Keratinocyte (primary cell): ENCODE measurements at regions not wholly inside any gene's neighbourhood (a gene's known extent, or its start where the extent isn't known, plus 50 kb on each side); places are given as distances from the start of the nearest gene placed in this dataset.

Experiments
- DNase-seq: peaks from one replicate; pipeline ENCODE4 v3.0.0-alpha.2; 2011; ENCODE audit warnings: low read depth, missing footprints, low spot score
- FAIRE-seq: peaks from 2 replicates; lab custom pipeline; 2011; peaks lifted over from hg19 to GRCh38; lab: Jason Lieb, UNC
- H2AFZ ChIP-seq: 2 replicates; pipeline ENCODE4 v1.6.0; 2012; ENCODE audit warnings: low read length, control low read depth, inconsistent platforms; ENCODE audit not compliant: control insufficient read depth
- H3K27ac ChIP-seq: 2 replicates; pipeline ENCODE4 v1.5.1; 2011; ENCODE audit warnings: low read length; ENCODE audit not compliant: control insufficient read depth, insufficient read depth
- H3K27me3 ChIP-seq: 3 replicates; pipeline ENCODE4 v1.6.0; 2011; ENCODE audit warnings: low read length; ENCODE audit not compliant: control insufficient read depth, insufficient read depth; ENCODE audit errors: extremely low read depth
- H3K36me3 ChIP-seq, 2 experiments: 2 replicates in 1 of 2; 3 replicates in 1 of 2; pipeline ENCODE4 v1.5.1; 2011; ENCODE audit warnings: low read length in 2 of 2, mild to moderate bottlenecking in 1 of 2; ENCODE audit not compliant: control insufficient read depth in 2 of 2, insufficient read depth in 2 of 2; ENCODE audit errors: extremely low read depth in 1 of 2
- H3K4me1 ChIP-seq: 3 replicates; pipeline ENCODE4 v1.5.1; 2011; ENCODE audit warnings: low read length; ENCODE audit not compliant: control insufficient read depth, insufficient read depth; ENCODE audit errors: extremely low read depth
- H3K4me2 ChIP-seq: 3 replicates; pipeline ENCODE4 v1.6.0; 2011; ENCODE audit warnings: low read depth, low read length; ENCODE audit not compliant: control insufficient read depth, insufficient read depth; ENCODE audit errors: extremely low read depth
- H3K4me3 ChIP-seq, 3 experiments: fragments of 200-600 bp in 1 of 3; sonication (generic) in 1 of 3; 2 replicates in 2 of 3; 3 replicates in 1 of 3; pipeline ENCODE4 v1.5.1; 2011 to 2016; ENCODE audit warnings: low read length in 3 of 3, mild to moderate bottlenecking in 3 of 3, control low read depth in 2 of 3, inconsistent platforms in 1 of 3, low read depth in 1 of 3, mixed read lengths in 1 of 3, mixed run types in 1 of 3, moderate library complexity in 1 of 3; ENCODE audit not compliant: control insufficient read depth in 2 of 3, insufficient read depth in 2 of 3; ENCODE audit errors: extremely low read depth in 1 of 3
- H3K79me2 ChIP-seq: 2 replicates; pipeline ENCODE4 v1.6.0; 2012; ENCODE audit warnings: low read length; ENCODE audit not compliant: control insufficient read depth, insufficient read depth
- H3K9ac ChIP-seq: 3 replicates; pipeline ENCODE4 v1.6.0; 2011; ENCODE audit warnings: low read length; ENCODE audit not compliant: control insufficient read depth, insufficient read depth; ENCODE audit errors: extremely low read depth
- H3K9me1 ChIP-seq: 3 replicates; pipeline ENCODE4 v1.6.0; 2011; ENCODE audit warnings: low read length; ENCODE audit not compliant: control insufficient read depth, insufficient read depth; ENCODE audit errors: extremely low read depth
- H3K9me3 ChIP-seq: 2 replicates; pipeline ENCODE4 v1.5.1; 2012; ENCODE audit warnings: low read depth, low read length; ENCODE audit not compliant: control insufficient read depth
- H4K20me1 ChIP-seq: 3 replicates; pipeline ENCODE4 v1.6.0; 2011; ENCODE audit warnings: low read length; ENCODE audit not compliant: control insufficient read depth, insufficient read depth; ENCODE audit errors: extremely low read depth
- CTCF ChIP-seq, 3 experiments: IDR thresholded peaks in 1 of 3; conservative IDR thresholded peaks in 1 of 3; optimal IDR thresholded peaks in 1 of 3; 2 replicates in 2 of 3; 3 replicates in 1 of 3; pipeline versions ENCODE3 to v1.5.1; 2011; ENCODE audit warnings: low read length in 3 of 3, mild to moderate bottlenecking in 3 of 3, moderate library complexity in 2 of 3, control low read depth in 1 of 3, inconsistent platforms in 1 of 3; ENCODE audit not compliant: insufficient read depth in 2 of 3; ENCODE audit errors: extremely low read depth in 1 of 3
- EZH2 ChIP-seq: IDR thresholded peaks from one replicate; pipeline ENCODE4 v1.6.1; 2012; ENCODE audit warnings: inconsistent platforms, mild to moderate bottlenecking, low read length, moderate library complexity
- dilution Hi-C: fragments of 300-500 bp; cut with MboI; formaldehyde crosslinking; loops from one replicate; pipeline ENCODE4 v1.7.0; 2020; ENCODE audit warnings: low sequenced_read_pairs; ENCODE audit not compliant: extremely low pct_ligation_motif_present

GRCh38 chr4:57190601-57191481 is 80.7 kb upstream of the IGFBP7 start:
- FAIRE-seq (no peak), DNase-seq (peak; percentile 17)
- H2AFZ ChIP-seq, result no peak overlapping the region
- no peaks in the 10 kb centered on the region for H3K27me3 ChIP-seq
- H3K9me3 ChIP-seq, result no peaks in the 10 kb centered on the region
- TF ChIP-seq EZH2 (no peak), CTCF (optimal IDR thresholded peaks at IDR 0.05 in 1 of 3, IDR thresholded peaks at IDR 0.05 in 1 of 3, conservative IDR thresholded peaks at IDR 0.05 in 1 of 3; ENCODE audit: extremely low read depth in 1 of 3, insufficient read depth in 2 of 3, low read length in 3 of 3) (peak; percentile 65 to 88 (median 78))
- no peak overlapping the region for H3K27ac ChIP-seq
- no peak overlapping the region for H3K4me2 ChIP-seq
- no peaks in the 10 kb centered on the region for H3K9me1 ChIP-seq
- no peaks in the 10 kb centered on the region for H3K36me3 ChIP-seq
- H3K4me3 ChIP-seq, result no peak overlapping the region
- no peak overlapping the region for H3K9ac ChIP-seq
- no peaks in the 10 kb centered on the region for H4K20me1 ChIP-seq
- no peaks in the 10 kb centered on the region for H3K79me2 ChIP-seq
- H3K4me1 ChIP-seq, result peaks cover 13% of the 10 kb centered on the region
- dilution Hi-C loops, result loop anchor here (5.0 kb wide), 1 partner anchor 69 kb away; no protein-coding TSS in a partner anchor

- H4K20me1 ChIP-seq, result no peaks in the 10 kb centered on the region
- peaks cover 13% of the 10 kb centered on the region for H3K4me1 ChIP-seq
- H3K79me2 ChIP-seq, result no peaks in the 10 kb centered on the region
- peak; percentile 54 for DNase-seq
- H3K27ac ChIP-seq, result peak overlapping the region; percentile 69
- TF ChIP-seq EZH2 (no peak), CTCF (optimal IDR thresholded peaks at IDR 0.05 in 1 of 3, IDR thresholded peaks at IDR 0.05 in 1 of 3, conservative IDR thresholded peaks at IDR 0.05 in 1 of 3; ENCODE audit: extremely low read depth in 1 of 3, insufficient read depth in 2 of 3, low read length in 3 of 3) (no peak)
- peak overlapping the region; percentile 51 for H3K4me2 ChIP-seq
- H2AFZ ChIP-seq, result peak overlapping the region; percentile 27
- no peak overlapping the region for H3K4me3 ChIP-seq
- H3K27me3 ChIP-seq, result no peaks in the 10 kb centered on the region
- no peak overlapping the region for H3K9ac ChIP-seq
- no peaks in the 10 kb centered on the region for H3K9me1 ChIP-seq
- FAIRE-seq, result peak; percentile 74
- dilution Hi-C loops, result no loop called here
- no peaks in the 10 kb centered on the region for H3K9me3 ChIP-seq
- H3K36me3 ChIP-seq, result no peaks in the 10 kb centered on the region
Measured at GRCh38 chr4:57187246-57187645, 77.1 kb upstream of the IGFBP7 start.
